Left lung (tissue), 4 donors: ENCODE measurements at regions not wholly inside any gene's neighbourhood (a gene's known extent, or its start where the extent isn't known, plus 50 kb on each side); places are given as distances from the start of the nearest gene placed in this dataset.

ENCODE experiments used
- ATAC-seq: fragments of 200-7000 bp; cut with Tn5 transposase; one replicate; pipeline ENCODE4 v1.9.1; 2020; ENCODE audit warnings: moderate library complexity
- DNase-seq, 4 donors: peaks; one replicate each; pipeline ENCODE4 v3.0.0-alpha.2; 2013 to 2020
- H3K27ac ChIP-seq, 2 donors: fragments of 200-600 bp; sonication (generic) in 1 of 2; one replicate each; pipeline versions ENCODE4 v1.5.0 to v1.8.0; 2020 to 2021
- H3K27me3 ChIP-seq, 2 donors: fragments of 200-600 bp; sonication (generic) in 1 of 2; one replicate each; pipeline versions ENCODE4 v1.5.0 to v1.8.0; 2020 to 2021
- H3K36me3 ChIP-seq, 2 donors: fragments of 200-600 bp; sonication (generic) in 1 of 2; one replicate each; pipeline versions ENCODE4 v1.5.0 to v1.8.0; 2020 to 2021
- H3K4me1 ChIP-seq, 2 donors: fragments of 200-600 bp; one replicate each; pipeline ENCODE4 v1.8.0; 2021
- H3K4me3 ChIP-seq, 2 donors: fragments of 200-600 bp; sonication (generic) in 1 of 2; one replicate each; pipeline versions ENCODE4 v1.5.0 to v1.8.0; 2020 to 2021; ENCODE audit warnings: mild to moderate bottlenecking in 1 of 2
- H3K9me3 ChIP-seq, 2 donors: fragments of 200-600 bp; sonication (generic) in 1 of 2; one replicate each; pipeline versions ENCODE4 v1.5.0 to v1.8.0; 2020 to 2021
- CTCF ChIP-seq, 2 donors: fragments of 200-600 bp; sonication (generic) in 1 of 2; IDR thresholded peaks; one replicate each; pipeline versions ENCODE4 v1.5.0 to v1.8.0; 2021; ENCODE audit warnings: antibody characterized with exemption in 2 of 2
- intact Hi-C, 2 donors: fragments of 100-400 bp; cut with DNase I; formaldehyde crosslinking; loops; one replicate each; pipeline versions ENCODE4 v1.11.2 to v1.14.2; 2022
- donor health status: DM: no; HTN: yes; CAD: no.
- donor health status: DM: no; HTN: no; CAD: no.

- peaks cover 0 to 3% of the 10 kb centered on the region in 2 donors for H3K27me3 ChIP-seq
- TF ChIP-seq CTCF (IDR thresholded peaks at IDR 0.05), result no peak
- H3K36me3 ChIP-seq, result no peaks in the 10 kb centered on the region
- H3K4me3 ChIP-seq, result no peak overlapping the region
- no peaks in the 10 kb centered on the region for H3K4me1 ChIP-seq
- ATAC-seq (no peak), DNase-seq (no peak)
- intact Hi-C loops, result no loop called here
- H3K27ac ChIP-seq, result no peak overlapping the region
- H3K9me3 ChIP-seq, result peaks cover 0 to 22% of the 10 kb centered on the region in 2 donors
These were observed 59.9 kb upstream of the CDKN2AIP start for GRCh38 chr4:183384516-183384915.

- DNase-seq, result no peak
- peaks cover 0 to 22% of the 10 kb centered on the region in 2 donors for H3K9me3 ChIP-seq
- H3K36me3 ChIP-seq, result no peaks in the 10 kb centered on the region
- no peak for ATAC-seq
- no peak overlapping the region for H3K27ac ChIP-seq
- H3K4me3 ChIP-seq, result no peak overlapping the region
- no peaks in the 10 kb centered on the region for H3K4me1 ChIP-seq
- peaks cover 0 to 3% of the 10 kb centered on the region in 2 donors for H3K27me3 ChIP-seq
- intact Hi-C loops, result no loop called here
- TF ChIP-seq CTCF (IDR thresholded peaks at IDR 0.05), result no peak
These were observed 59.5 kb upstream of the CDKN2AIP start for GRCh38 chr4:183384983-183385382.

- intact Hi-C loops, result no loop called here
- DNase-seq (no peak), ATAC-seq (no peak)
- no peak for TF ChIP-seq CTCF (IDR thresholded peaks at IDR 0.05)
- Histone ChIP-seq H3K27me3 (peaks cover 0 to 3% of the 10 kb centered on the region in 2 donors), H3K9me3 (peaks cover 0 to 19% of the 10 kb centered on the region in 2 donors), H3K4me3 (no peak overlapping the region), H3K4me1 (peaks cover 0 to 20% of the 10 kb centered on the region in 2 donors), H3K36me3 (no peaks in the 10 kb centered on the region), H3K27ac (no peak overlapping the region)
These were observed 56.4 kb upstream of the CDKN2AIP start for GRCh38 chr4:183388021-183388420.

GRCh38 chr4:183388777-183389176 is 55.7 kb upstream of the CDKN2AIP start:
- intact Hi-C loops, result no loop called here
- no peak for ATAC-seq
- no peak overlapping the region for H3K27ac ChIP-seq
- H3K27me3 ChIP-seq, result peaks cover 0 to 3% of the 10 kb centered on the region in 2 donors
- H3K36me3 ChIP-seq, result no peaks in the 10 kb centered on the region
- peaks cover 0 to 14% of the 10 kb centered on the region in 2 donors for H3K9me3 ChIP-seq
- peaks cover 0 to 21% of the 10 kb centered on the region in 2 donors for H3K4me1 ChIP-seq
- H3K4me3 ChIP-seq, result no peak overlapping the region
- TF ChIP-seq CTCF (IDR thresholded peaks at IDR 0.05), result no peak
- DNase-seq, result no peak

DNA sequence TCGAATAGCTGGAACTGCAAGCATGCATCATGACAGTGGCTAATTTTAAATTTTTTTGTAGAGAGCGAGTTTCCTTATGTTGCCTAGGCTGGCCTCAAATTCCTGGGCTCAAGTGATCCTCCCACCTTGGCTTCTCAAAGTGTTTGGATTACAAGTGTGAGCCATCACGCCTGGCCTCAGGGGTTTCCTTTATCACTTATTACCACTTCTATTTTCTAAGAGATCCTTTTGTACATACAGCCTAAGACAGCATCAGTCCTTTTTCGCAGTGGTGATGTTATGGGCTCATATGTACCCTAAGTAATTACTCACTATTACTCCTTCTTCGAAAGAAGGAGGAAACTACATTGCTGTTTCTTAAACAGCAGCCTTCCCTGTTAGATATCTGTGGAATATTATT is 54.1 kb upstream of the CDKN2AIP start:
- H3K27ac ChIP-seq, result no peak overlapping the region
- intact Hi-C loops, result no loop called here
- H3K9me3 ChIP-seq, result no peaks in the 10 kb centered on the region
- peaks cover 0 to 3% of the 10 kb centered on the region in 2 donors for H3K27me3 ChIP-seq
- H3K36me3 ChIP-seq, result no peaks in the 10 kb centered on the region
- no peak for DNase-seq
- TF ChIP-seq CTCF (IDR thresholded peaks at IDR 0.05), result no peak
- no peak for ATAC-seq
- peaks cover 0 to 23% of the 10 kb centered on the region in 2 donors for H3K4me1 ChIP-seq
- no peak overlapping the region for H3K4me3 ChIP-seq
